Hepatocyte (in vitro differentiated cells): ENCODE measurements at regions not wholly inside any gene's neighbourhood (a gene's known extent, or its start where the extent isn't known, plus 50 kb on each side); places are given as distances from the start of the nearest gene placed in this dataset.

Source experiments
- DNase-seq: peaks from one replicate; pipeline ENCODE4 v3.0.0-alpha.2; 2016; ENCODE audit warnings: low spot score
- H2AFZ ChIP-seq: fragments of 200-600 bp; sonication (generic); 2 replicates; pipeline ENCODE4 v1.6.0; 2016; ENCODE audit warnings: antibody characterized with exemption, mild to moderate bottlenecking
- H3K27ac ChIP-seq: fragments of 200-600 bp; sonication (generic); 2 replicates; pipeline ENCODE4 v1.5.1; 2016; ENCODE audit warnings: mild to moderate bottlenecking
- H3K27me3 ChIP-seq: fragments of 200-600 bp; sonication (generic); 2 replicates; pipeline ENCODE4 v1.6.1; 2016
- H3K36me3 ChIP-seq: fragments of 200-600 bp; sonication (generic); replicated peaks from 2 replicates; pipeline ENCODE4 v1.5.1; 2016; ENCODE audit warnings: low read depth; ENCODE audit not compliant: insufficient read depth
- H3K4me1 ChIP-seq: fragments of 200-600 bp; sonication (generic); 2 replicates; pipeline ENCODE4 v1.5.1; 2016; ENCODE audit warnings: mild to moderate bottlenecking, moderate library complexity; ENCODE audit not compliant: insufficient read depth
- H3K4me2 ChIP-seq: fragments of 200-600 bp; sonication (generic); 2 replicates; pipeline ENCODE4 v1.6.0; 2016
- H3K4me3 ChIP-seq: fragments of 200-600 bp; sonication (generic); 2 replicates; pipeline ENCODE4 v1.5.1; 2016; ENCODE audit warnings: mild to moderate bottlenecking
- H3K79me2 ChIP-seq: fragments of 200-600 bp; sonication (generic); 2 replicates; pipeline ENCODE4 v1.6.0; 2017; ENCODE audit warnings: mild to moderate bottlenecking
- H3K9me2 ChIP-seq: fragments of 200-600 bp; sonication (generic); replicated peaks from 2 replicates; pipeline ENCODE4 v1.6.0; 2017; ENCODE audit warnings: mild to moderate bottlenecking; ENCODE audit not compliant: insufficient read depth
- H3K9me3 ChIP-seq: fragments of 200-600 bp; sonication (generic); 2 replicates; pipeline ENCODE4 v1.5.1; 2016; ENCODE audit warnings: low read depth, mild to moderate bottlenecking
- H4K20me1 ChIP-seq: fragments of 200-600 bp; sonication (generic); 2 replicates; pipeline ENCODE4 v1.6.0; 2016; ENCODE audit warnings: mild to moderate bottlenecking; ENCODE audit not compliant: insufficient read depth, poor library complexity, severe bottlenecking
- CTCF ChIP-seq: fragments of 200-600 bp; sonication (generic); IDR thresholded peaks from 2 replicates; pipeline ENCODE4 v1.5.1; 2016; ENCODE audit warnings: antibody characterized with exemption, mild to moderate bottlenecking; ENCODE audit not compliant: poor library complexity
- EZH2 ChIP-seq: fragments of 200-600 bp; sonication (generic); IDR thresholded peaks from 2 replicates; pipeline ENCODE4 v1.6.1; 2016; ENCODE audit warnings: antibody characterized with exemption, mild to moderate bottlenecking, borderline replicate concordance
- EZH2phosphoT487 ChIP-seq: fragments of 200-600 bp; sonication (generic); IDR thresholded peaks from one replicate; pipeline ENCODE4 v1.6.1; 2018; ENCODE audit warnings: antibody characterized with exemption, mild to moderate bottlenecking, low read depth, moderate library complexity; ENCODE audit not compliant: unreplicated experiment, severe bottlenecking
- WGBS: methylation state at CpG from one replicate; pipeline ENCODE4 v1.1.6; 2016; ENCODE audit warnings: low lambda C conversion rate; ENCODE audit errors: missing lambda C conversion rate; 5-methylcytosine and 5-hydroxymethylcytosine counted together

GRCh38 chr11:116375221-116375620, 397.6 kb downstream of the BUD13 start:
- Histone ChIP-seq H3K9me3 (no peaks in the 10 kb centered on the region), H3K4me1 (no peaks in the 10 kb centered on the region), H4K20me1 (no peaks in the 10 kb centered on the region), H3K79me2 (no peaks in the 10 kb centered on the region), H2AFZ (no peak overlapping the region), H3K27ac (no peak overlapping the region), H3K36me3 (no peaks in the 10 kb centered on the region), H3K4me3 (no peak overlapping the region), H3K4me2 (no peak overlapping the region), H3K27me3 (no peaks in the 10 kb centered on the region), H3K9me2 (no peaks in the 10 kb centered on the region)
- no peak for DNase-seq
- 96% methylated on average over 1 of the region's 1 CpG for WGBS
- no peak for TF ChIP-seq EZH2phosphoT487
- TF ChIP-seq CTCF = peak; percentile 13

- 94% methylated on average over 1 of the region's 1 CpG for whole genome bisulfite sequencing
- DNase-seq = no peak
- Histone ChIP-seq H3K36me3 (no peaks in the 10 kb centered on the region), H2AFZ (no peak overlapping the region), H3K27me3 (no peaks in the 10 kb centered on the region), H3K9me3 (no peaks in the 10 kb centered on the region), H3K27ac (no peak overlapping the region), H3K9me2 (no peaks in the 10 kb centered on the region), H3K4me1 (no peaks in the 10 kb centered on the region), H3K4me2 (no peak overlapping the region), H4K20me1 (no peaks in the 10 kb centered on the region), H3K79me2 (no peaks in the 10 kb centered on the region), H3K4me3 (no peak overlapping the region)
- no peak for TF ChIP-seq EZH2phosphoT487
- TF ChIP-seq EZH2 = no peak
- no peak for TF ChIP-seq CTCF
Measured at GRCh38 chr11:116374085-116374484, 398.7 kb downstream of the BUD13 start.

- Histone ChIP-seq H3K9me3 (no peaks in the 10 kb centered on the region), H3K27ac (no peak overlapping the region), H3K4me1 (no peaks in the 10 kb centered on the region), H3K27me3 (no peaks in the 10 kb centered on the region), H3K4me3 (no peak overlapping the region), H3K9me2 (no peaks in the 10 kb centered on the region), H3K4me2 (no peak overlapping the region), H3K36me3 (no peaks in the 10 kb centered on the region), H4K20me1 (no peaks in the 10 kb centered on the region), H2AFZ (no peak overlapping the region), H3K79me2 (no peaks in the 10 kb centered on the region)
- TF ChIP-seq CTCF (no peak), EZH2 (no peak), EZH2phosphoT487 (no peak)
- 72% methylated on average over 10 of the region's 10 CpGs for WGBS
- no peak for DNase-seq
Measured at GRCh38 chr11:116373104-116373944, 399.5 kb downstream of the BUD13 start.
